ENCODE measurements at regions not wholly inside any gene's neighbourhood (a gene's known extent, or its start where the extent isn't known, plus 50 kb on each side); places are given as distances from the start of the nearest gene placed in this dataset.
A peak's percentile ranks its signal among the peaks of the same experiment; 100 is the strongest.
"Not testable (repeated sequence)": the region's sequence is repeated elsewhere in the genome, so short reads cannot be mapped to it uniquely, and the experiment has no call there.

DNA sequence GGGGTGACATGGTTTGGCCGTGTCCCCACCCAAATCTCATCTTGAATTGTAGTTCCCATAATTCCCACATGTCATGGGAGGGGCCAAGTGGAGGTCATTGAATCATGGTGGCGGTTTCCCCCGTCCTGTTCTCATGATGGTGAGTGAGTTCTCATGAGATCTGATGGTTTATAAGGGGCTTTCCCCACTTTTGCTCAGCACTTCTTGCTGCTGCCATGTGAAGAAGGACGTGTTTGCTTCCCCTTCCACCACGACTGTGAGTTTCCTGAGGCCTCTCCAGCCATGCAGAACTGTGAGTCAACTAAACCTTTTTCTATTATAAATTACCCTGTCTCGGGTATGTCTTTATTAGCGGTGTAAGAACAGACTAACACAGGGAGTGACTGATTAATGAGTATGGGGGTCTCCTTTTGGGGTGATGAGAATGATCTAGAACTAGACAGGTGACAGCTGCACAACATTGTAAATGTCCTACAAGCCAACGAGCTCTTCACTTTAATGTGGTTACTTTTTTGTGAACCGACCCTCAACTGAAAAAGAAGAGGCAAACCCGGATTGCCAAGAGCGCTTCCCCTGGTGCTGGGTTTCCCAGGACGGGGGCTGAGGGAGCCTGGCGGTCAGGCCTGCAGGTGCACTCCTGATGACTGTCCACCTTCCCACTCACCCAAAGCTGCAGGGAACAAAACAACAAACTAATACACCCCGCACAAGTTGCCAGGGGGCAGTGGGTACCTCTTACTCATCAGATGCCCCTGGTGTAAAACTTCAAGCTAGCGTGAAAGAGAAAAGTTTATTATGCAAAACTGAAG, 90.1 kb downstream of the NCOR2 start:
- no peak for DNase-seq

DNA sequence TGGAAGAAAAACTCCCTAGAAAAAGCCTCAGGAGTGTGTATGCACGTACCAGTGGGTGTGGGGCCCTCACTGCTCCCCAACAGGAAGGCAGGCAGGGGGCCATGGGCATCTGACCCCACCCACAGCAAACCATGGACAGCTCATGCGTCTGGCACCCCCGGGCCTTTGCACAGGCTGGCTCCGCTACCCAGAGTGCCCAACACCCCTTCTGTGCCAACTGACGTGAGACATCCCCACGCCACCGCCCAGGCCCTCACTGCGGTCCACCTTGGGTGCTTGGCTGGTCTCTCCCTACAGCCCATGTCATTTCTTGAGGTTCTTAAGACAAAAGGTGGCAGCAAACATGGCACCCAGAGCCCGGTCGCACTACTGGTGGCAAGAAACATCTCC, 91.4 kb downstream of the NCOR2 start:
- DNase-seq, result no peak

DNA sequence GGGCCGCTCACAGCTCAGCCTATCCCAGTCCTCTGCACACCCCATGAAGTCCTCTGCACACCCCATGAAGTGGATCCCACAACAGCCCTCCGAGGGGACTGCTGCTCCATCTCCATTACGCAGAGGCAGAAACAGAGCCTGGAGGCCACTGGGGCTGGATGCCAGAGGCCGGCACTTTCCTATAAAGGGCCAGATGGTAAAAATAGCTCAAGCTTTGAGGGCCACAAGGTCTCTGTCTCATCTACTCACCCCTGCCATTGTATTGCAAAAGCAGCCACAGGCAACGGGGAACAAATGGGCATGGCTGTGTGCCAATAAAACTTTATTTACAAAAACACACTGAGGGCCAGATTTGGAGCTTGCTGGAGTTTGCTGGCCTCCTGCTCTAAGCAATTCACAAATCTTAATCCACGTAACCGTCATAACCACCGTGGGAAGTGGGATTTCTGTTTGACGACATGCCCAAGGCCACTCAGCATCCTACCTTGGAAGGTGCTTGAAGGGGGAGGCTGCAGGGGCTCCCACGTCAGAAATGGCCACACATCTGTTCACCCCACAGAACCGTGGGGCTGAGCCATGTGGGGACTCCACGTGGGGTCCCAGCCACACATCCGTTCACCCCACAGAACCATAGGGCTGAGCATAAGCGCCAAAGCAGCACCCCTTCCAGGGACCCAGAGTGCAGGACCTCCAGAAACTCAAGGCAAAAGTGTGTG, 92.0 kb downstream of the NCOR2 start:
- DNase-seq, result peak in 1 of 56 donors; percentile 61

DNA sequence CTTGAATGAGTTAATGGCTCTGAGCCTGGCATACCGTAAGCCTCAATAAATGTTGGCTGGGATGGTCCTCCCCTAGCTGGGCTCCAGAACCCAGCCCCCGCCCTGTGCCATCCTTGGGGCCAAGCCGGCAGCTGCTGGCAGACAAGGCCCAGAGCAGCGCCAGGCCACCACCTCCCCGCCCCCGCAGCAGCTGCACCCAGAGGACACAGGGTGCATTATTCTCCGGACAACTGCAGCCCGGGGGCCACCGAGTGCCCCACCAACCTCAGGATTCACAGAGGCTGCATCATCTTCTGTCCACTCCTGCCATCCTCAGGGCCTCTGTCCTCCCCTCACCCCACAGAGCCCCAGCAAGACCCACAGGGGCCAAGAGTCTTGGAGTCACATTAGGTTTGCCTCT, 92.7 kb downstream of the NCOR2 start:
- DNase-seq, result peak; percentile 26 to 97 (median 89)

DNA sequence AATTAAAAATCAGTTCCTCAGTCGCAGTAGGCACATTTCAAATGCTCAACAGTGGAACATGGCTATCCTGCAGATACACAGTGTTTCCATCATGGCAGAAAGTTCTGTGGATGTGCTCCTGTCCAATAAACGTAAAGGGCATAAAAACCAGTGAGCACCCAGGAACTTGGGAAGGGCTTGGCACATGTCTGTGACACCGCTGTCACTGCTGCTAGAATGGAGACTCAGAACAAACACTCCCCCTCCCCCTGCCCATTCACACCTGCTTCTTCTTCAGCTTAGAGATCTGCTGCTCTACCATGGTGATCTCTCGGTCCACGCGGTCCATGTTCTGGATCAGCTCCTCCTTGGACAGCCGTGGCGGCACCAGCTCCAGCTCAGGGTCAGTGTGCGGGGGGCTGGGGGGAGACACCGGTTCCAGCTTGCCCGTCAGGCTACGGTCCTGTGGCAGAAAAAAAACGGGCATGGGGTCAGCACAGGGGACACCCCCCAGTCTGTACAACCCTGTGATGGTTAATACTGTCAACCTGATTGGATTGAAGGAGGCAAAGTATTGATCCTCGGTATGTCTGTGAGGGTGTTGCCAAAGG, 94.6 kb downstream of the NCOR2 start:
- no peak for DNase-seq

DNA sequence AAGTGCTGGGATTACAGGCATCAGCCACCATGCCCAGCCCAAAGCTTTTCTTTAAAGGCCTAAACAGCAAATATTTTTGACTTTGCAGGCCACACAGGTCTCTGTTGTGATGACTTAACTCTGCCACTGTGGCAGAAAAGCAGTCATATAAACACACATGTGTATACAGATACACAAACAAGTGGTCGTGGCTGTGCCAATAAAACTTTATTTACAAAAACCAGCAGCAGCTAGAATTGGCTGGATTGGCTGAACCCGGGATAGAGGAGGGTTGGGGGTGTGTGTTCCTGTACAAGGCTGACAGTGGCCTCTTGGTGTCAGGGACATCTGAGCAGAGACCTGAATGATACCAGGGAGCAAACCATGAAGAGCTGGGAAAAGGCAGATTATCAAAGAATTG, 95.6 kb downstream of the NCOR2 start:
- no peak for DNase-seq

DNA sequence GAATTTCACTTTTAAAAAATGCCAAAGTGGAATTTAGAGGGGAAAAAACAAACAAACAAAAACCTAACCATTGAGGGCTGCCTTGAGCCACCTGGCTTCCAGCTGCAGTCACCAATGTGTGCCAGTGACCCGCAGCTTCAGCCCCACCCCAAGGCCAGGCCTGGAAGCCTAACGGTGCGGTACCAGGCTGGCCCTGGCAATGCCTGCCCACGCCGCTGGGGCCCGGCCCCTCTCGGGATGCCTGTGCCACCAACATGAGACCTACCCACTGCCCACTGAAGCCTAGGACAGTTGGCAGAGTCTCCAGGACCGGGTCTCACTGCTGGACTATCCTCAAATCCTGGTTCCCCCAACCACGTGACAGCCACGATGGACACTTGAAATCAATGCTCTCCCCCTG, 96.6 kb downstream of the NCOR2 start:
- DNase-seq, result no peak

DNA sequence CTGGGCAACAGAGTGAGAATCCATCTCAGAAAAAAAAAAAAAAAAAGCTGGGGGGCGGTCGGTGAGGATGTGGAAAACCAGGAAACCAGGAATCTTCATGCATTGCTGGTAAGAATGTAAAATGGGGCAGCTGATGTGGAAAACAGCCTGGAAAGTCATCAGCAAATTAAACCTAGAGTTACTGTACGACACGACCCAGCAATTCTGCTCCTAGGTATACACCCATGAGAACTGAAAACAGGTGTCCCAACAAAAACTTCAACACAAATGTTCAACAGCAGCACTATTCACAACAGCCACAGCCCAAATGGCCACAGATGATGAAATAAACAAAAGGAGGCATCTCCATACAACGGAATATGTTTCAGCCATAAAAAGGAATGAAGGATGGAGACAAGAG, 97.3 kb downstream of the NCOR2 start:
- DNase-seq, result no peak

DNA sequence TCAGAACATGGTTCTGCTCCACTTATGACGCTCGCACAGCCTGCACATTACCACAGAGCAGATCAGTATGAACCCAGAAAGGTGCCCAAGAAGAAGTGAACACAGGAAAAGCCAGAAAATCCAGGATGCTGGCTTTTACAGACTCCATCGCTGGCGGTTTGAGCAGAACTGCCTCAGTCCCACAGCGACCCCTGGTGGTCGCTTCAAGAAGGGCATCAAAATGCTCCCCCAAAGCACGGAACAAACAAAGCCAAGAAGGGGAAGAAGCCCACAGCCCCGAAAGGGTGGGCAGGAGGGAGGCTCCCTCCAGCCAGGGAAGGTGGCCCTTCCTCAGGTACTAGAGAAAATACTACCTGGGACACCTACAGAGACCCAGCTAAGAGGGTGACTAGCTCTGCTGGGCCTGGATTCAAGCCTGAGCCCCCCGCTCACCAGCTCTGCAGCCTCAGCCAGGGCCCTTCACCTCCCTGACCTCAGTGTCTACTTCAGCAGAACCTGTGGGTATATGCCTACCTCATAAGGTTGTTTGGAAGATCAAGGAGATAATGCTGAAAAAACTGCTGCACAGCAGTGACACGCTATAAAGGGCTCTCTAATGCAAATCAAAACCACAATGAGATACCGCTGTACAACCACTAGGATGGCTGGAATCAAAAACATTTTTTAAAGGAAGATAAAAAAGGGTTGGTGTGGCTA, 98.1 kb downstream of the NCOR2 start:
- DNase-seq, result no peak

DNA sequence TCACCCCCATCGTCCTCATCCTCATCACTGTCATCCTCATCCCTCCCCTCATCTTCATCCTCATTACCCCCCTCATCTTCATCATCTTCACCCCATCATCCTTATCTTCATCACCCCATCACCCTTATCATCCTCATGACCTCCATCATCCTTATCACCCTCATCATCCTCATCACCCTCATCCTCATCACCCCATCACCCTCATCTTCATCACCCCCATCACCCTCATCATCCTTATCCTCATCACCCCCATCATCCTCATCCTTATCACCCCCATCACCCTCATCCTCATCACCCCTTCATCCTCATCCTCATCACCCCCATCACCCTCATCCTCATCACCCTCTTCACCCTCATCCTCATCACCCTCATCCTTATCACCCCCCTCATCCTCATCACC, 99.9 kb downstream of the NCOR2 start:
- DNase-seq, result not testable (repeated sequence)

DNA sequence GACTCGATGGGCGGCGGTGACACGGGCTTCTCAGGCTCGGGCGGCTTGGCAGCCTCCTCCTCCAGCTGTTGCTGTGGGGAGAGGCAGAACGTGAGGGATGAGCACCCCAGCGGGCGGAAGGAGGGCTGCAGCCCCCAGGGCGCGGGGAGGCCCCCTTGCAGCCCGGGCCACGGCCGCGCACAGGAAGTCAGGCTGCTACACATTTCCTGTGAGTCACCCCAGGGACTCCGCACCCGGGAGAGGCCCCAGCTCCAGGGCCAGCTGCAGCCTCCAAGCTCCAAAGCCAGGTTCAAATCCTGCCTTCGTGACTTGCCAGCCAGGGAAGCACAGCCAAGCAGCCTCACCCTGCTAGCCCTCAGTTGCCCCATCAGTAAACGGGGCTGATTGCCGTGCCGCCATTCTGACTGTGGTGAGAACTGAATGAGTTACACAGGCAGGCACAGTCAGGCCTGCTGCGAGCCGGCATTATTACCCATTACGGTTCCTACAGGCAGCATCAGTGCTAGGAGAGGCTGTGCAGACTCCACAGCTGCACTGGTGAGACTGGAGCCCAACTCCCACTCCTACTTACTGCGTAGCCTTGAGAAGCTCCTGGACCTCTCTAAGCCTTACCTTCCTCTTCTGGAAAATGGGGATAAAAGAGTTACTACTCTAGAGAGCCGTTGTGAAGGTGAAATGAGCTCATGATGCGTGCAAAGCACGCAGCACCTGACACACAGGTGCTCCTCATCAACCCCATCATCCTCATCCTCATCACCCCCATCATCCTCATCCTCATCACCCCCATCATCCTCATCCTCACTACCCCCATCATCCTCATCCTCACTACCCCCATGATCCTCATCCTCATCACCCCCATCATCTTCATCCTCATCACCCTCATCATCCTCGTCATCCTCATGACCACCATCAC, 100.9 kb downstream of the NCOR2 start:
- DNase-seq, result peak in 2 of 56 donors; percentile 16 to 35

DNA sequence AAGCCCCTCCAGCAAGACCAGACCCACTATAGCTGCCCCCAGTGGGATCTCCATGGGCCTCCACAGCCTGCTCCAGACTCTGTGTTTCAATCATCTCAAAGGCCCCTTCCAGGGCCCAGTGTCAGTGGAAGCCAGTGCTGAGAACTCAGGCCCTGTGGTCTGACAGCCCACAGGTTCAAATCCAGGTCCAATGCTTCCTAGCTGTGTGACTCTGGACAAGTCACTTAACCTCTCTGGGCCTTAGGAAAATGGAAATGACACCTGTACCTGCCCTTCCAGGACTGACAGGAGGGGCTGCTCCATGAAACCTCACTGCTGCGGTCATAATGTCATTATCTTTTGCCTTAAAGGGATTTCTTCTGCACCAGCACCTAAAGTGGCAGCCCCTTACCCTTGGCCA, 101.9 kb downstream of the NCOR2 start:
- no peak for DNase-seq

DNA sequence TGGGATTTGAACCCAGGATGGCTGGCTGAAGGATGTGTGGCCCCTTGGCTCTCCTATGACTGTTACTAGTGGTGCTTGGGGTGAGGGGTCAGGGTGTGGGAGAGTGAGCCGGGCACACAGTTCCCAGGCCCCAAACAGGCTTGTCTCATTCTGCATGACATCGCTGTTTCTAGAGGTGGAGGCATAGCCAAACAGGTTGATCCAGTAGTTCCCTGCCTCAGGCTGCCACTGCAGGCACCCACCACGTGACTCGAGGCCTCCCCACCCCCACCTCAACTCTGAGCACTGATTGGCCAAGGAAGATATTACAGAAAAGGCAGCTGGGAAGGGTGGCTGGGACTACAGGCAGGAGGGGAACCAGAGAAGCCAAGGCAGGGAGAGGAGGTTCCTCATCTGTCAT, 102.6 kb downstream of the NCOR2 start:
- DNase-seq, result no peak

DNA sequence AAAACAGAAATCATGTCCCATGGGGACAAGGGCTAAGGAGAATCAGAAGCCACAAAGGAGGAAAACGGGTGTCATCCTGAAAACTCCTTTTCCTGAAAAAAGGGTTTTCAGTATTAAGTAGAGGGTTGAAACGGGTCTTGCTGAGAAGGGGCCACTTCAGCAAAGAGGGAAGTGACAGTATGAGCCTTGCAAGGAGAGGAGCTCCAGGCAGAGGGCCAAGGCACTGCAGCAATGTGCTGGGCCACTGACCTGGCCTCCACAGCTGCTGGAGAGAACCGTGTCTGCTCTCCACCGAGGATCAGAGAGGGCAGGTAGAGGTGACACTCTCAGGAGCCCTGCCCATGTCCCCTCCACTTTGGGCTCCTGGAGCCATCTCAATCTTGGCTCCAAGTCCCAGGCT, 103.3 kb downstream of the NCOR2 start:
- DNase-seq, result no peak

DNA sequence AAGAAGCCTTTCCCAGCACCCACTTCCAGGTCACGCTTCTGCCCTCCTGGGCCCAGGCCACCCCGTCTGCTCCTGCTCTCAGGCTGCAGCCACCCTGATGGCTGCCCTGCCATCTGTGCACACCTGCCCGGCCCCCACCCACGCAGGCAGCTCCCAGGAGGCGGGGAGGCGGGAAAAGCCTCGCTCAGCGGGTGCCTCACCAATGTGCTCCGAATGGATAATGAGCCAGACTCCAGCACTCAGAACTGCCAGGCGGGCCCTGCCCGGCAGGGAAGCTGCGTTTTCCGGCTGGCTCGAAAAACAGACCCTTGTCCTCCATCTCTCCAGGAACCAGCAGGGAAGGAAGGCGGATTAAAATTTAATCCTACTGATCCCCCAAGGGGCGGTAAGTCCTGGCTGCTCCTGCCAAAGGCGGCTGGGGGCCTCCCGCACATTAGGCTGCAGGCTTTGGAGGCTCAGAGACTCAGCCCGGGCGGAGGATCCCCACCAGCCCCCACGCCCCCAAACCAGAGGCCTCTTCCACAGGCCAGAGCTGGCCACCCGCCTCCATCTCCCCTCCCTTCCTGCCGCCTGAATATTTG, 104.0 kb downstream of the NCOR2 start:
- peak in 32 of 56 donors; percentile 13 to 67 (median 34) for DNase-seq

DNA sequence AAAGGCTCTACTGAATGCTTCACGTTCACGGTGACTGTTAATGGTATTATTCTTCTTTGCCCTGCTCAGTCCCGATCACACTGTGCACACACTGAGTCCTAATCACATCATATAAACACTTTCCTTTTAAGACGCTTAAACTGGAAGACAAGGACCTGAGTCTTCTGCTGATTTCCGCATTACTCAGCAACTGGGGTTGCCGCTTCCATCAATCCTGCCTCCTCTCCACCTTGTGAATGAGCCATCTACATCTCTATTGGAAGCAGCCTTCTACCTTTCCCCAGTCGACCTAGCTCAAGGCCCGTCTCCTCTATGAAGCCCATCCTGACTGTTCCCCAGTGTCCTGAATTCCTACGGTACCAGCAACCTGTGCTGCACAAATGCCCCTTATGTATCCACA, 104.7 kb downstream of the NCOR2 start:
- no peak for DNase-seq

DNA sequence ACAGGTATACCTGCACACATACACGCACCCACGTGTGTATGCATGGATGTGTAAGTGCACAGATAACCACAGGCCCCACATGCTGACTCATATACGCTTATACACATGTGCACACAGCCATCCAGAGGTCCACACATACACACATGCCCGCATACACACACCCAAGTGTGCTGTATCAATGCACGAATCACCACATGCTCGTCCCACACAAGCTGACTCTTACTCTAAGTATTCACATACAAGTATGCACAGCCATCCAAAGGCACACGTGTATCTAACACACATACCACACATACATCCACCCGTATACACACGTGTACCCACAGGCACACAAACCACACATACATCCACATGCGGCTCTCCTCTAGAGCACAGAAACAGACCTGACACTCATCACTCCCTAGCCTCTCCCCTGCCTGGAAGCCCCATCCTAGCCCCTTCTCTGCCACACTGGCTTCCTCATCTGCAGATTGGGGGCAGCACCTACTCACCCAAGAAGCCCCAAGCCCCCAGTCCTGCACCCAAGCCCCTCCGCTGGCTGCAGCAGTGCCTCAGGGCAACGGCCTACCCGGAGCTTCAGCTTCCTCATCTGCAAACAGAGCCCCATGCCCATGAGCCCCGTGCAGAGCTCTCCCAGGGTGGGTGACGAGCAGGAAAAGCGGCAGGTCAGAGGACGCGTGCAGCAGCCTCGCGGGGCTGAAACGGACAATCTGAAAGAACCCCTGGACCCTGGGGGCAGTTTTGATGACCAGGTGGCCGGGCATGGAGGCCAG, 105.4 kb downstream of the NCOR2 start:
- DNase-seq, result no peak

DNA sequence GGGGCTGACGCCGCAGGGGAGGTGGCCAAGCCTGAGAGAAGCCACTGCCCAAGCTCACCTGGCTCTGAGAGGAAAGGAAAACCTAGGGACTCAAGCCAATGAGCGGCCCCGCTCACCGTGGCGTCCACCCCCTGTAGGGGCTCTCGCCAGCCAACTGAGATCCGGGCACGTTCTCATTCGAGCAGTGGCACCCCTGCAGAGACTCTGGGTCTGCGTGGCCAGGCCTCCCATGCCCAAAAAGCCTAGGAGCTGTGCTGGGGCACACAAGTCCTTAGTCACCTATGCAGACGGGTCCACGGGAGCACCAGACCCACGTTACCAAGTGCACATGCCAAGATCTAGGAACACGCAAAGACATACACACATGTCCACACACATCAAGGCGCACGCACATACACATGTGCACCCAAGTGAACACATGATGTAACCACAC, 106.2 kb downstream of the NCOR2 start:
- DNase-seq, result no peak

DNA sequence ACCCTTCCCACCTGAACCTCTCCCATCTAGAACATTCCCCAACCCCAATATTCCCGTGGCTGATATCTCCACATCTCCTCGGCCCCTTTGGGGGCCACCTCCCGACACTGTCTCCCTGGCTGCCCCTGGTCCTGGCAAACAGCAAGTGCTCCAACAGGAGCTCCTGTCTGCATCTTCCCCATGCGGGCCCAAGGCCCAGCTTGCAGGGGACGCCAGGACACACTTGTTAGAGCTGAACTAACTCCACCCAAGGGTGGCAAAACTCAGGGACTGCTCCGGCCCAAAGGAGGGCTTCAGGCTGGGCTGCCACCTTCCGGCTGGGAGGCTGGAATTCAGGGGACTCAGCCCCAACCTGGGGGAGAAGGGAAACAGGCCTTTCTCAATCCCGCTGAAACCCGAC, 106.6 kb downstream of the NCOR2 start:
- DNase-seq, result no peak
